ENCODE measurements at regions not wholly inside any gene's neighbourhood (a gene's known extent, or its start where the extent isn't known, plus 50 kb on each side); places are given as distances from the start of the nearest gene placed in this dataset.

DNA sequence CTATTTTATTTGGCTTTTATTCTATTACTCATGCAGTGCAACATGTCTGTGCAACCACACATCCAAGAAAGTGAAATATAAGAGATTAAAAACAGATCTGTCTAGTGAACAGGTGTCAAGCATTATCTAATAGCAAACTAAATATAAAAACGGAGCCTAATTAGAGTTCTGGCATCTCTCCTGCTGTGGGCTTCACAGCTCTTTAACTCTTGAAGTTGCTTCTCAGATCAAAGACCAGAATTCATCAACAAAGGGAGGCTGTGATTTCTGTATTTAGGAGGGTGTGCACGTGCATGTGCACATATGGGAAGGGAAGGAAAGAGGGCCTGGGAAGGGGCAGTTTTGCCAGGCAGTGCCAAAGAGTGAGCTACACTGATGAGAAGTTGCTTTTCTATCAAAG lies 81.0 kb downstream of the MIS18A start:
- Histone ChIP-seq H3K79me2 (ENCODE audit: control insufficient read depth, insufficient read depth, low read length) (no peaks in the 10 kb centered on the region), H3K27ac (ENCODE audit: control insufficient read depth, insufficient read depth, low read length) (no peak overlapping the region), H3K36me3 (ENCODE audit: control insufficient read depth in 2 of 2, extremely low read depth in 1 of 2, insufficient read depth in 2 of 2, low read length in 2 of 2) (no peaks in the 10 kb centered on the region), H3K9me3 (ENCODE audit: control insufficient read depth, low read depth, low read length) (no peaks in the 10 kb centered on the region), H3K4me3 (ENCODE audit: control insufficient read depth in 2 of 3, extremely low read depth in 1 of 3, insufficient read depth in 2 of 3, low read depth in 1 of 3, low read length in 3 of 3) (no peak overlapping the region), H3K27me3 (ENCODE audit: control insufficient read depth, extremely low read depth, insufficient read depth, low read length) (no peaks in the 10 kb centered on the region), H3K4me1 (ENCODE audit: control insufficient read depth, extremely low read depth, insufficient read depth, low read length) (no peaks in the 10 kb centered on the region), H3K4me2 (ENCODE audit: control insufficient read depth, extremely low read depth, insufficient read depth, low read depth, low read length) (no peak overlapping the region), H3K9ac (ENCODE audit: control insufficient read depth, extremely low read depth, insufficient read depth, low read length) (no peak overlapping the region), H4K20me1 (ENCODE audit: control insufficient read depth, extremely low read depth, insufficient read depth, low read length) (no peaks in the 10 kb centered on the region), H2AFZ (ENCODE audit: control insufficient read depth, low read length) (no peak overlapping the region), H3K9me1 (ENCODE audit: control insufficient read depth, extremely low read depth, insufficient read depth, low read length) (no peaks in the 10 kb centered on the region)
- DNase-seq (ENCODE audit: low read depth, low spot score), result no peak
- dilution Hi-C loops (cut with MboI; ENCODE audit: extremely low pct_ligation_motif_present, low sequenced_read_pairs), result no loop called here
- TF ChIP-seq, protein P1, sequence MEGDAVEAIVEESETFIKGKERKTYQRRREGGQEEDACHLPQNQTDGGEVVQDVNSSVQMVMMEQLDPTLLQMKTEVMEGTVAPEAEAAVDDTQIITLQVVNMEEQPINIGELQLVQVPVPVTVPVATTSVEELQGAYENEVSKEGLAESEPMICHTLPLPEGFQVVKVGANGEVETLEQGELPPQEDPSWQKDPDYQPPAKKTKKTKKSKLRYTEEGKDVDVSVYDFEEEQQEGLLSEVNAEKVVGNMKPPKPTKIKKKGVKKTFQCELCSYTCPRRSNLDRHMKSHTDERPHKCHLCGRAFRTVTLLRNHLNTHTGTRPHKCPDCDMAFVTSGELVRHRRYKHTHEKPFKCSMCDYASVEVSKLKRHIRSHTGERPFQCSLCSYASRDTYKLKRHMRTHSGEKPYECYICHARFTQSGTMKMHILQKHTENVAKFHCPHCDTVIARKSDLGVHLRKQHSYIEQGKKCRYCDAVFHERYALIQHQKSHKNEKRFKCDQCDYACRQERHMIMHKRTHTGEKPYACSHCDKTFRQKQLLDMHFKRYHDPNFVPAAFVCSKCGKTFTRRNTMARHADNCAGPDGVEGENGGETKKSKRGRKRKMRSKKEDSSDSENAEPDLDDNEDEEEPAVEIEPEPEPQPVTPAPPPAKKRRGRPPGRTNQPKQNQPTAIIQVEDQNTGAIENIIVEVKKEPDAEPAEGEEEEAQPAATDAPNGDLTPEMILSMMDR (optimal IDR thresholded peaks at IDR 0.05 in 1 of 3, IDR thresholded peaks at IDR 0.05 in 1 of 3, conservative IDR thresholded peaks at IDR 0.05 in 1 of 3; ENCODE audit: extremely low read depth in 1 of 3, insufficient read depth in 2 of 3, low read length in 3 of 3), result no peak
- no peak for TF ChIP-seq EZH2 (IDR thresholded peaks at IDR 0.05; ENCODE audit: low read length)
- no peak for FAIRE-seq

DNA sequence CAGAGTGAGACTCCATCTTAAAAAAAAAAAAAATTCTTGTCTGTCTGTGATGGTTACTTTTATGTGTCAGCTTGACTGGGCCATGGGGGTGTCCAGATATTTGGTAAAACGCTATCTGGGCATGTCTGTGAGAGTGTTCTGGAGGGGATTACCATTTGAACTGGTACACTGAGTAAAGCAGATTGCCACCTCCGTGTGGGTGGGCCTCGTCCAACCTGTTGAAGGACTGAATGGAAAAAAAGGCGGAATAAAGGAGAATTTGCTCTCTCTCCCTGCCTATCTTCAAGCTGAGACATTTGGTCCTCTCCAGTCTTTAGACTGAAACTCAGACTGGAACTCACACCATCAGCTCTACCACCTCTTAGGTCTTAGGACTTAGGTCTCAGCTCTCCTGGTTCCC lies 82.8 kb downstream of the MIS18A start:
- no peak for FAIRE-seq
- no peak overlapping the region for H3K4me2 ChIP-seq (ENCODE audit: control insufficient read depth, extremely low read depth, insufficient read depth, low read depth, low read length)
- no peaks in the 10 kb centered on the region for H3K27me3 ChIP-seq (ENCODE audit: control insufficient read depth, extremely low read depth, insufficient read depth, low read length)

More for the DNA sequence above, 82.8 kb downstream of the MIS18A start:
- Histone ChIP-seq H3K9me1 (ENCODE audit: control insufficient read depth, extremely low read depth, insufficient read depth, low read length) (no peaks in the 10 kb centered on the region), H3K79me2 (ENCODE audit: control insufficient read depth, insufficient read depth, low read length) (no peaks in the 10 kb centered on the region), H3K36me3 (ENCODE audit: control insufficient read depth in 2 of 2, extremely low read depth in 1 of 2, insufficient read depth in 2 of 2, low read length in 2 of 2) (no peaks in the 10 kb centered on the region), H4K20me1 (ENCODE audit: control insufficient read depth, extremely low read depth, insufficient read depth, low read length) (no peaks in the 10 kb centered on the region), H3K9me3 (ENCODE audit: control insufficient read depth, low read depth, low read length) (no peaks in the 10 kb centered on the region), H3K4me3 (ENCODE audit: control insufficient read depth in 2 of 3, extremely low read depth in 1 of 3, insufficient read depth in 2 of 3, low read depth in 1 of 3, low read length in 3 of 3) (no peak overlapping the region), H2AFZ (ENCODE audit: control insufficient read depth, low read length) (no peak overlapping the region), H3K9ac (ENCODE audit: control insufficient read depth, extremely low read depth, insufficient read depth, low read length) (no peak overlapping the region), H3K4me1 (ENCODE audit: control insufficient read depth, extremely low read depth, insufficient read depth, low read length) (no peaks in the 10 kb centered on the region), H3K27ac (ENCODE audit: control insufficient read depth, insufficient read depth, low read length) (no peak overlapping the region)
- TF ChIP-seq, protein P1 (optimal IDR thresholded peaks at IDR 0.05 in 1 of 3, IDR thresholded peaks at IDR 0.05 in 1 of 3, conservative IDR thresholded peaks at IDR 0.05 in 1 of 3; ENCODE audit: extremely low read depth in 1 of 3, insufficient read depth in 2 of 3, low read length in 3 of 3), result no peak
- no peak for TF ChIP-seq EZH2 (IDR thresholded peaks at IDR 0.05; ENCODE audit: low read length)
- no peak for DNase-seq (ENCODE audit: low read depth, low spot score)
- dilution Hi-C loops (cut with MboI; ENCODE audit: extremely low pct_ligation_motif_present, low sequenced_read_pairs), result no loop called here

Data from keratinocyte (primary cell).